T47D (cell line): ENCODE measurements at regions not wholly inside any gene's neighbourhood (a gene's known extent, or its start where the extent isn't known, plus 50 kb on each side); places are given as distances from the start of the nearest gene placed in this dataset.

Experiments
- DNase-seq, 2 experiments: peaks; one replicate each; pipeline versions ENCODE4 v3.0.0 to v3.0.0-alpha.2; 2011 to 2012; ENCODE audit warnings: low read depth in 1 of 2, low spot score in 1 of 2
- JUND ChIP-seq: IDR thresholded peaks from 2 replicates; pipeline ENCODE4 v1.6.1; 2012; ENCODE audit warnings: low read depth
- in situ Hi-C: cut with HindIII; loops from 2 replicates; pipeline ENCODE4 v1.10.0; 2016; ENCODE audit warnings: low sequenced_read_pairs, low pct_unique_long_range_greater_than_20kb

DNA sequence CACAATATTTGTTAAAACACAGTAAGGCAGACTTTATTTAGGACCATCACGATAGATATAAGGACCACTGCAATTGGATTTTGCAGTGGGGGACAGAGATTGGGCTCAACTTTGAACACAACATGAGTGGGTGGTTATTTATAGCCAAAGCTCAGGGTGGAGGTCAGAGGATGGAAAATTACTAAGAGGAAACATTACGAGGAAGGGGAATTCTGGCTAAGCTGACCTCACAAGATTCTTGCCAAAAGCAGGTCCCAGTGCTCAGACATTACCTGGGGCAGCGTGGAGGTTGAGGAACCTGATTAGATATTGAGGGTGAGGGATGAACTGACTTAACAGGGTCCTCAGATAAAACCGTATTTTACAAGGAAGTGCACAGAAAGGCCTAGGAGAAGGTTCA is 88.9 kb upstream of the NBEA start:
- in situ Hi-C loops = no loop called here
- no peak for DNase-seq
- TF ChIP-seq JUND = no peak

DNA sequence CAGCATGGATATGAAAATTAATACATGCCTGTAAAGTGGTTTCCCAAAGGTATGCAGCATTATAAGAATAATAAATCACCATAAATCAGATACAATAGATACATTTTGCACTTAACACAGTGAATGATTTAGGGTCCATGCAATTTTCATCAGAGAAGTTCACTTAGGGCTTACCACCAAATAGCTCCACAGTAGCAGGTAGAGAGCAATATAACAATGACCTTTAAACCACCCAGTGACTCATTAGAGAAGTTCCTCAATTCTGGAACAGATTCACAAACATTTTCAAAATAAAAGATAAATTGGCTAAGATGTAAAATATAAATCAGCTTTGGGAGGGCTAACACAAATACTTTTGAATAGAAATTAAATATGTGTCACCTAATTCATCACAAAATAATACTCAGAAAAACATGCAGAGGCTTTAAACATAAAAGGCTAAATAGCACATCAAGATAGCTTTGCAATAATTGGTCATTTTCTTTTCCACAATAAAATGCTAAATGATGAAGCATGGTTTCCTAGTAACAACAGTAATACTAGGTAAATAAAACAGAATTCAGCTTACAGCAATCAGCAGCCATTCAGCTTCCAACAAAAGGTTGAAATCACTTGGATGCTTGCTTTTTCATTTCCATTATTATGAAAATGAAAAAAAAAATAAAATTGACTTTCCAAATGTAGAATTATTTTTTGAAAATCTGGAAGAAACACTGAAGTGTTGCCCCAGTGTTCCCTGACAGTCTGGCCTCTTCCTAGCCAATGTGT is 84.3 kb upstream of the NBEA start:
- in situ Hi-C loops = no loop called here
- no peak for DNase-seq
- no peak for TF ChIP-seq JUND

DNA sequence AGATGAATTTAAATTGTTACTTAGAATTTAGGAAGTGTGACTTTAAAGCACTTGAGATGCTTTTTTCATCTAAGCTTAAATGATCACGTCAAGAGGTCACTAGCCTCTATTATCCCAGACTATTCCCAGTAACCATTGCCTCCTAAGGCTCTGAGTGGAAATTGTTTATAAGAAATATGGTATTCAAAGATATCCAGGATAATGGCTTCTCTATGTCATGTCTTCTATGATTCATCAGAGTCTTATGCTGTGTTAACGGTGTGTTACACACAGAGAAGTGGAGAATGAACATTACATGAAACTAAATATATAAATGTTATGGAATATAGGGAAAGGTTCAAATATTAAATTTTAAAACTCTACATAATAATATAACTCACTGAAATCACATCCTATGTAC is 79.8 kb upstream of the NBEA start:
- TF ChIP-seq JUND = no peak
- no peak for DNase-seq
- in situ Hi-C loops = no loop called here

DNA sequence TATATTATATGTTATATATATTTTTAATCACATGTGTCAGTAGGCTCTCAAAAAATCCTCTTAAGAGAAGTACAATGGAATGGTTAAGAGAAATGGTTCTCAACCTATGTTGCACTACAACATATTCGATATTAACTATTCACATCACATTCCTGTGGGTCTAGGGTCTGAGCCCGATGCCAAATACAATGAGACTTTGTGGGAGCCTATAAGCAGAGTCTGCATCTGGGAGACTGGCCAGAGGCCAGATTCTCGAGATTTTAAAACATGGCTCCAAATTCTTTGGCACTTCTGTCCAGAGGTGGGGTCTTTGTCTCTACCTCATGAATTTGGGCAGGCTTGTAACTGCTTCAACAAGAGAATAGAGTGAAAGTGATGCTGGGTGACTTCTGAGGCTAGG is 79.4 kb upstream of the NBEA start:
- in situ Hi-C loops = no loop called here
- no peak for DNase-seq
- TF ChIP-seq JUND = no peak

DNA sequence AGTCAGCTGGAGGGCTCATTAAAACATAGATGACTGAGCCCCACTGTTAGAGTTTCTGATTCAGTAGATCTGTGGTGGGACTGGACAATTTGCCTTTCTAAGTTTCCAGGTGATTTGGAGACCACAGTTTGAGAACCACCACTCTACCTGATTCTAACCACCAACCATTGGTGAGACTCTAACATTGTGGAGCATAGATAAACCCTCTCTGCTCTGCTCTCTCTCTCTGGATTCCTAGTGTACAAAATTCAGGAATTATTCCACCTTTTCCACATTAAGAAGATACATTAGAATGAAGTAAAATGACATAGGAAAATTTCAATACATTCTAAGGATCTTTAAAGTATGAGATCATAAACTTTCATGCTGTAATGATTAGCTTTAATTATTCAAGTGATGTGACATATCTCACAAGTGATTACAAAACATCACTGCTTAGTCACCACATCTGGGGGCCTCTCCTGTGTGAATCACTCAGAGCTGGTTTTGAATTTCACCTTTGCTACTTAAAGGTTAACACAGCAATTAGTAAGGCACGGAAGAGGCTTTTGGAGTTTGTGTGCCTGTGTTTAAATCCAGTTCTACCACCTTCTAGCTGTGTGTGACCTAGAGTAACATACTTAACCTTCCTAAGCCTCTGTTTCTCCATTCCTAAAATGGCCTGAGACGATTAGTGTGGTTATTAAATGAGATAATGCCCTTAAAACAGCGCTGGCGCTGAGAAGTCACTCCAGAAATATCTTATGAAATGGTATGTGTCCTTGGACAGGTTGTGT is 78.5 kb upstream of the NBEA start:
- no peak for DNase-seq
- no peak for TF ChIP-seq JUND
- in situ Hi-C loops = no loop called here

DNA sequence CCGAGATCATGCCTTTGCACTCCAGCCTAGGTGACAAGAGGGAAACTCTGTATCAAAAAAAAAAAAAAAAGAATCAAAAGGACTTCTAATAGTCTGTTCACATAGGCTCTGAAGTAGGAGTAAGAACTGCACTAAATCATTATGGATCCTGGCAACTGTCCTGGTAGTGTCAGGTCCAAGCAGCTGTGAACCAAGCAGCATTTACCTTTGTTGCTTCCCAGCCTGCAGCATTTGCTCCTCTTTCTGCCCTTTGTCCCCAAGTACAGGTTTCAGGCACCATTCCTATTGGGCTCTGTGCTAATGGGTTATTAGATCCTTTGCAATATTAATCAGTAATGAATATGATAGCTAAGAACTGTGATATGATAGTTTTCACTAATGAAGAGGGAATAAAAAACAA is 77.4 kb upstream of the NBEA start:
- no peak for TF ChIP-seq JUND
- DNase-seq = no peak
- in situ Hi-C loops = no loop called here

DNA sequence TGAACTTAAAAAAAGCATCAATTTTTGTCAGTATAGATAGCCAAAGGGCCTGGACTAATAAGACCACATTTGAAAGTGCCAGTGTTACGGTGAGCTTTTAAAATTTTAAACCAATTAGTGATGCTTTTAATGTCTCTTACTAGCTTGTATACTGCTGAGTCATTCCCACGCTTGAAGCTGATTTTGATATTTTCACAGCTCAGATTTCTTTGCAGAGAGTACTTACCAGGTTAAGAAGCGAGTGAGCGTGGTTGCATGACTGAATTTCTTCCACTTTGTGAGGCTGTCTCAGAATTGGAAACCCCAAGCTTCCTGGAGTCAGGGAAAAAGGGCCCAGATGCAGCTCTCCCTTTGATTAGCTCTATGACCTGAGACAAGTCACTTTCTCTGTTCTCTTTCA is 74.5 kb upstream of the NBEA start:
- DNase-seq = no peak
- in situ Hi-C loops = no loop called here
- no peak for TF ChIP-seq JUND

DNA sequence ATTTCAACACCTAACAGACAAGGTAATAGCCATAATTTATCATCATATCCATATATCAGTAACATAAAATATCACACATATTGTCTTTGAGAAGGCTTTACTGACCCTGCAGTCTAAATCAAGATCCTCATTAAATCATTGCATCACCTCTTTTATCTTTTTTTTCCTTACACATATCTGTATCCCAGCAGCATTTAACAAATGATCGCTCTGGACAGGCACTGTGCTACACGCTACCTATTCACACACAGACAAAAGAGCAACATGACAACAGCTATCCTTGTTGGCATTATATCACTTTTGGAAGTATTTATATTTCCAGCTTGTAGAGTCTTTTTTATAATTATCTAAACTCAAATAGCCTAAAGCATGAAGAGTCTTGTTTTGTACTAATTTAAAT is 73.3 kb upstream of the NBEA start:
- in situ Hi-C loops = no loop called here
- no peak for DNase-seq
- TF ChIP-seq JUND = no peak

DNA sequence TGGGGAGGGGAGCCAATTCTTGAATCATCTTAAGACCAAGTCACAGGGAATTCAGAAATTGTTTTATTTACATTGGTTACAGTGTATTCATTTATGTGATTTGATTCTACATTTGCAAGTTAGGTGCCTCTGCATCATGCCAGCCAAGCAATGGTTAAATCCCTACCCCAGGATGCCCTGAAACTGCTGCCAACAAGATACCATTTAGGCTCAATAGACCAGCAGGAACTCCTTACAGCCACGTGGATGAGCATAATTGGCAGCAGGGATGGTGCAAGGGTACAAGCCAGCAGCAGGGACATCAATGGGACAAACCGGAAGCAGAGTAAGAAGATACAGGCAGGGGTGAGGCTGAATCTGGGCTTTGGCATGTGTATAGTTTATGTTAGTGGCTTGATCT is 72.4 kb upstream of the NBEA start:
- DNase-seq = no peak
- in situ Hi-C loops = no loop called here
- TF ChIP-seq JUND = no peak

DNA sequence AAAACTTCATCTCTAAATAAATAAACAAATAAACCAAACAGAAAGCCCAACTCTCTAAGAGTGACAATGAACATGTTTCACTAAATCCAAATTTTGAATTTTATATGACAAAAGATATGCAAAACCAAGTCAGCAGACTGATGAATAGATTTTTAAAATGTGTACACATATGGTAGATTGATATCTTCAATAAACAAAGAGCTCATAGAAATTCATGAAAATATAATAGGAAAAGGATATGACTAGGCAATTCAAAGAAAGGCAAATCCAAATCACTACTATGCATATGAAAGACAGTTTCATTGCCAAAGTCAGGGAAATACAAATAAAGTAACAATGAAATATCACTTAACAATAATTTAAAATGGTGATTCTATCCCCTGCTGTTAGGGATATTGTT is 63.7 kb upstream of the NBEA start:
- in situ Hi-C loops = no loop called here
- no peak for TF ChIP-seq JUND
- no peak for DNase-seq

DNA sequence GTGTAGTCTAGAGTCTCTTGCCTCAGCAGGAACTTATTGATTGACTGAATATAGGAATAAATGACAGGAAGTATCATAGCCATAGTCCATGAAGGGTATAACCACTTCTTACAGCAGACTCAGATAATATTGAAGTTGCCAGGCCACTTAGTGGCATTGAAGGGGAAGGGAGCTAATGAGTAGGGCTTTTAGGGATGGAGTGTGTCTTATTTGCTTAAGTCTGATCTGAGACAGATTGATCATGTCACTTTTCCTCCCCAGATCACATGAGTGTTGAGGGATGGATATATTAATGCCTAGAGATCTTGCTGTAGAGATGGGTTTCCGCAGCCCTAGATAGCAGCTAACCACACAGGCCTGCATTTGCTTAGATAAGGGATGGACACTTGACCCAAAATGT is 62.2 kb upstream of the NBEA start:
- in situ Hi-C loops = no loop called here
- no peak for DNase-seq
- TF ChIP-seq JUND = no peak

DNA sequence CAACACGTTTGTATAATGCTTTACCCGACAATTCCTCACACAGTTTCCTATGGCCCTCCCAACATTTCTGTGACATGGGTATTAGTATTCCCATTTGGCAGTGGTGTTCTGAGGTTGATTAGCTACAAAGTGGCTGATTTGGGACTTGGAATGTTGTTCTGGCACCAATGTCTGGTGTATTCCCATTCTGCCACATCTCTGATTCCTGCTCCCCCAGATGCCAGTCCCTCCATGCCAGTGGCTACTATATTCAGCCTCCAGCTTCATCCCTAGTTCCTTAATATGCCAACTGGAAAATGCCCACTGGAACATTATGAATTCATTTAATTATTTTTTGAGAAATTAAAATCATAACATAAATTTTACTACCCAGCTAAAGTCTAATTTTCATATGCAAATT is 60.6 kb upstream of the NBEA start:
- in situ Hi-C loops = no loop called here
- no peak for DNase-seq

DNA sequence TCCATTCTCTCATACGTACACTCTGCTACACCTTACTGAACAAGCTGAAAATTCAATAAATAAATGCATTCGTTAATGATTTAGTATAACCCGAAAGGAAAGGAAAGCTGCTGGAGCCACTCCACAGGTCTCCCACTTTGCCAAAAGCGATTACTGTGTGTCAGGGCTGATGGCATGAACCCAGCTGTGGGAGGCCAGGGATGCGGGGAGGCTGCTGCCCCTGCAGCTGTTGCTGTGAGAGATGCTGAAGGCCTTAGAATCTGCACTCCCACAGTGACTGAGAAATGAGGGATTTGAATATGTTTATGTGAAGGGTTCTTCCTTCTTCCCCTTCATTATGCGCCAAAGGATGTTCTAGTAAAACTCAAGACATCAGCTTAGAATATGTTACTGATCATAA is 58.7 kb upstream of the NBEA start:
- in situ Hi-C loops = no loop called here
- no peak for DNase-seq
- no peak for TF ChIP-seq JUND

More for the DNA sequence above, 60.6 kb upstream of the NBEA start:
- TF ChIP-seq JUND = no peak
